ENCODE measurements at regions not wholly inside any gene's neighbourhood (a gene's known extent, or its start where the extent isn't known, plus 50 kb on each side); places are given as distances from the start of the nearest gene placed in this dataset.

DNA sequence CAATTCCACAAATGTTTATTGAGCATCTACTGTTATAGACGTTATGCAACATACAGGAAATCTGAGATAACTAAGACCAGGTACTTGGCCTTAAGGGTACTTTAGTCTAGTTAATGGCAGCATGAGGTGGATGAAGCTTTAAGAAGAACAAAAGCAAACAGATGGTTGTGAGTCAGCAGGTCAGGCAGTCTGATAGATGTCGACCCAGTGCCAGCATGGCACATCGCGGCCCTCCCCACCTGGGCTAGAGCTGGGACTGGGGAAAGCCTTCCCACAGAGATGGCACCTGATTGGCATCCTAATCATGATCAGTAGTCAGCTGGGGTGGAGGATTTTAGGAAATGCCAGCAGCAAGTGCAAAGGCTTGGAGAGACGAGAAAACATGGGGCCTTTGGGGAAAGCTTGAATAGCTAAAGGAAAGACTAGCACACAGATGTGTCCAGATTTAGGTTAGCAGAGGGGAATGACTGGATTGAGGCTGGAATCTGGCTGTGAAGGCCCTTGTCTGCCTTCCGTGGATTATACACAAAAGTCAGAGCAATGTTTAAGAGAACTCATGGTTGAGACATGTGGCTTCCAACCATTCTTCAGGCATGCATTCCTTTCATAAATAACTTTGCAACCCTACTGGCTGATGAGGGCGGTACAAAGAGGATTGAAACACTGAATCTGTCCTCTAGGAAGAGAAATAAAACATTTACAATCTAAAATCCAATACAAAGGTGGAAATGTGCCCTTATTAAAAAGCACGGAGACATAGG lies 395.4 kb upstream of the WWC1 start:
- Mint-ChIP-seq H3K4me3 (ENCODE audit: low read depth) (no peak overlapping the region), H3K27ac (no peak overlapping the region)

GRCh38 chr5:167896814-167897213 lies 394.6 kb upstream of the WWC1 start:
- Mint-ChIP-seq H3K27me3 (peaks cover 19% of the 10 kb centered on the region), H3K36me3 (ENCODE audit: insufficient read depth) (no peaks in the 10 kb centered on the region), H3K4me3 (ENCODE audit: low read depth) (no peak overlapping the region), H3K27ac (no peak overlapping the region), H3K9me3 (ENCODE audit: low read depth) (no peaks in the 10 kb centered on the region), H3K4me1 (ENCODE audit: low read depth) (no peaks in the 10 kb centered on the region)
- no peak for DNase-seq (ENCODE audit: low spot score, unreplicated experiment)
- TF ChIP-seq, protein P1, sequence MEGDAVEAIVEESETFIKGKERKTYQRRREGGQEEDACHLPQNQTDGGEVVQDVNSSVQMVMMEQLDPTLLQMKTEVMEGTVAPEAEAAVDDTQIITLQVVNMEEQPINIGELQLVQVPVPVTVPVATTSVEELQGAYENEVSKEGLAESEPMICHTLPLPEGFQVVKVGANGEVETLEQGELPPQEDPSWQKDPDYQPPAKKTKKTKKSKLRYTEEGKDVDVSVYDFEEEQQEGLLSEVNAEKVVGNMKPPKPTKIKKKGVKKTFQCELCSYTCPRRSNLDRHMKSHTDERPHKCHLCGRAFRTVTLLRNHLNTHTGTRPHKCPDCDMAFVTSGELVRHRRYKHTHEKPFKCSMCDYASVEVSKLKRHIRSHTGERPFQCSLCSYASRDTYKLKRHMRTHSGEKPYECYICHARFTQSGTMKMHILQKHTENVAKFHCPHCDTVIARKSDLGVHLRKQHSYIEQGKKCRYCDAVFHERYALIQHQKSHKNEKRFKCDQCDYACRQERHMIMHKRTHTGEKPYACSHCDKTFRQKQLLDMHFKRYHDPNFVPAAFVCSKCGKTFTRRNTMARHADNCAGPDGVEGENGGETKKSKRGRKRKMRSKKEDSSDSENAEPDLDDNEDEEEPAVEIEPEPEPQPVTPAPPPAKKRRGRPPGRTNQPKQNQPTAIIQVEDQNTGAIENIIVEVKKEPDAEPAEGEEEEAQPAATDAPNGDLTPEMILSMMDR (IDR thresholded peaks at IDR 0.05; ENCODE audit: unreplicated experiment) = no peak

More for the DNA sequence above, 395.4 kb upstream of the WWC1 start:
- Mint-ChIP-seq H3K27me3 (peaks cover 19% of the 10 kb centered on the region), H3K4me1 (ENCODE audit: low read depth) (no peaks in the 10 kb centered on the region), H3K9me3 (ENCODE audit: low read depth) (no peaks in the 10 kb centered on the region), H3K36me3 (ENCODE audit: insufficient read depth) (no peaks in the 10 kb centered on the region)
- DNase-seq (ENCODE audit: low spot score, unreplicated experiment) = no peak
- TF ChIP-seq, protein P1 (IDR thresholded peaks at IDR 0.05; ENCODE audit: unreplicated experiment) = no peak

GRCh38 chr5:167897371-167897770 lies 394.1 kb upstream of the WWC1 start:
- Mint-ChIP-seq H3K9me3 (ENCODE audit: low read depth) (no peaks in the 10 kb centered on the region), H3K36me3 (ENCODE audit: insufficient read depth) (no peaks in the 10 kb centered on the region), H3K4me3 (ENCODE audit: low read depth) (no peak overlapping the region), H3K4me1 (ENCODE audit: low read depth) (no peaks in the 10 kb centered on the region), H3K27ac (no peak overlapping the region), H3K27me3 (peaks cover 19% of the 10 kb centered on the region)
- TF ChIP-seq, protein P1 (IDR thresholded peaks at IDR 0.05; ENCODE audit: unreplicated experiment) = no peak
- no peak for DNase-seq (ENCODE audit: low spot score, unreplicated experiment)

DNA sequence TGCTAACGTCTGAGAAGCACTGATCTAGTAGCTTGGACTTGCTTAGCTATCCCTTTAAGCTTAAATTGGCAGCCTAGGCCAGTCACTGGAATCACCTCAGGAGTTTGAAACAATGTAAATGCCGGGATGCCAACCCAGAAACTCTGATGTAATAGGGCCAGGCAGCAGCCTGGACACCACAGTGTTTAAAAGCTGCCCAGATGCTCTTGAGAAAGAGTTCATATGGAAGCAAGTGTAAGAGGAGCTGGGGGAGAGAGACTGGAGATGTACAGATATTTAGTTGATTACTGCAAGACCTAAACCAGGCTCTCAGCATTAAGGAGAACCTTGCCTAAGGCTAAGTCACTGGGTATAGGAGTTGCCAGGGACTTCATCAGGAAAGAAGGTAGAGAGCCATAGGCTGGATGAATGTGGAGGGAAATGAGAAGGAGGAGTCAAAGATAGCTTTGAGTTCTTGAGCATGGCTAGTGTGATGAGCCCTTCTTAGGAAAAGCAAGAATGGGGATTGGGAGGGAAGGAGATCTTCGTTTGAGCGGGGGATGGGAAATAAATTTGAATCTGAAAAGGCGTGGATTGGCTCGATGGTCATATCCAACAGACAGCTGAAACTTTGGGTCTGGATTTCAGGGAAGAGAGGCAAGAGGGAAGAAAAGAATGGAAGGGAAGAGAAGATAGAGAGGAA lies 392.9 kb upstream of the WWC1 start:
- Mint-ChIP-seq H3K4me1 (ENCODE audit: low read depth) (no peaks in the 10 kb centered on the region), H3K9me3 (ENCODE audit: low read depth) (no peaks in the 10 kb centered on the region), H3K36me3 (ENCODE audit: insufficient read depth) (no peaks in the 10 kb centered on the region), H3K4me3 (ENCODE audit: low read depth) (no peak overlapping the region), H3K27me3 (peaks cover 25% of the 10 kb centered on the region), H3K27ac (no peak overlapping the region)
- DNase-seq (ENCODE audit: low spot score, unreplicated experiment) = no peak
- TF ChIP-seq, protein P1 (IDR thresholded peaks at IDR 0.05; ENCODE audit: unreplicated experiment) = no peak

DNA sequence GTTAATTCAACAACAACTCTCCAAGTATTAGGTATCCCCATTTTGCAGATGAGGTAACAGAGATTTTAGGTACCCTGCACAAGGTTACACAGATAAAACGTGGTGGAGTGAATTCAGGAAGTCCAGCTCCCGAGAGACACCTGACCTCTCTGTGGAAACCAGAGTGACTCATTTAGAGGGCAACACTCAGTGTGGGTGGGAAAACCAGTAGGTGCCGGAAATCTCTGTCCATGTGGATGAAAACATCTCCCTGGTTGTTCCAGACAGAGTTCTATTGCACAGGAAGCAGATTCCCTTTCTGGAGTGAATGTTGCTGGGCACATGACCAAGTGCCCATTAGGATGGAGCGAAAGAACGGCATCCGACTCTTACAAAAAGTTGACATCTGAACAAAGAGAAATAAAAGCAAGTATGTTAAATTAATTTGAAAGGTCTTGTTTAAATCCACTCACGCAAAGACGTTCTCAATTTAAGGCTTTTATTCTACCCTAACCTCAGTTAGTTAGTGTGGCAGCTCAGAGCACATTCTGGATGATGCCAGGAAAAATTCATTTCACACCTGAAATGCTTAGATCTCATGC lies 391.9 kb upstream of the WWC1 start:
- Mint-ChIP-seq H3K27me3 (peaks cover 24% of the 10 kb centered on the region), H3K9me3 (ENCODE audit: low read depth) (no peaks in the 10 kb centered on the region), H3K4me1 (ENCODE audit: low read depth) (no peaks in the 10 kb centered on the region), H3K36me3 (ENCODE audit: insufficient read depth) (no peaks in the 10 kb centered on the region), H3K27ac (no peak overlapping the region), H3K4me3 (ENCODE audit: low read depth) (no peak overlapping the region)
- no peak for DNase-seq (ENCODE audit: low spot score, unreplicated experiment)
- TF ChIP-seq, protein P1 (IDR thresholded peaks at IDR 0.05; ENCODE audit: unreplicated experiment) = no peak
